Prostate gland (tissue), 2 donors: ENCODE measurements at regions not wholly inside any gene's neighbourhood (a gene's known extent, or its start where the extent isn't known, plus 50 kb on each side); places are given as distances from the start of the nearest gene placed in this dataset.

Source experiments
- DNase-seq: peaks from one replicate; pipeline ENCODE4 v3.0.0-alpha.2; 2019; ENCODE audit warnings: low spot score
- H3K27ac ChIP-seq, 2 donors: fragments of 200-600 bp; sonication (generic); 2 replicates each; pipeline ENCODE4 v1.5.1; 2017 to 2019
- H3K27me3 ChIP-seq: fragments of 200-600 bp; sonication (generic); replicated peaks from 2 replicates; pipeline ENCODE4 v1.5.1; 2019; ENCODE audit not compliant: insufficient read depth
- H3K36me3 ChIP-seq, 2 donors: fragments of 200-600 bp; sonication (generic); 1 replicate in 1 of 2; 2 replicates in 1 of 2; pipeline versions ENCODE4 v1.5.1 to v1.8.1; 2017 to 2019
- H3K4me1 ChIP-seq: fragments of 200-600 bp; sonication (generic); replicated peaks from 2 replicates; pipeline ENCODE4 v1.5.1; 2019
- H3K4me3 ChIP-seq, 2 donors: fragments of 200-600 bp; sonication (generic); 2 replicates each; pipeline ENCODE4 v1.5.1; 2017 to 2019
- H3K9me3 ChIP-seq: fragments of 200-600 bp; sonication (generic); 2 replicates; pipeline ENCODE4 v1.5.1; 2017
- POLR2A ChIP-seq: fragments of 450-650 bp; IDR thresholded peaks from one replicate; pipeline ENCODE4 v1.6.1; 2016; ENCODE audit warnings: antibody characterized with exemption, mild to moderate bottlenecking
- POLR2AphosphoS5 ChIP-seq: sonication (generic); formaldehyde crosslinking; IDR thresholded peaks from one replicate; pipeline ENCODE4 v1.6.1; 2017; ENCODE audit warnings: antibody characterized with exemption
- WGBS: methylation state at CpG from one replicate; pipeline ENCODE4 v1.1.5; 2018; 5-methylcytosine and 5-hydroxymethylcytosine counted together
- intact Hi-C: fragments of 100-400 bp; cut with DNase I; formaldehyde crosslinking; loops from one replicate; pipeline ENCODE4 v1.14.2; 2022
- TF ChIP-seq, protein P1 (sequence below), 4 experiments: fragments of 200-600 bp in 2 of 4; fragments of 450-650 bp in 2 of 4; sonication (generic) in 2 of 4; IDR thresholded peaks; 1 replicate in 3 of 4; 2 replicates in 1 of 4; pipeline ENCODE4 v1.5.1; 2016 to 2019; ENCODE audit warnings: antibody characterized with exemption in 4 of 4, mild to moderate bottlenecking in 2 of 4, moderate library complexity in 2 of 4

DNA sequence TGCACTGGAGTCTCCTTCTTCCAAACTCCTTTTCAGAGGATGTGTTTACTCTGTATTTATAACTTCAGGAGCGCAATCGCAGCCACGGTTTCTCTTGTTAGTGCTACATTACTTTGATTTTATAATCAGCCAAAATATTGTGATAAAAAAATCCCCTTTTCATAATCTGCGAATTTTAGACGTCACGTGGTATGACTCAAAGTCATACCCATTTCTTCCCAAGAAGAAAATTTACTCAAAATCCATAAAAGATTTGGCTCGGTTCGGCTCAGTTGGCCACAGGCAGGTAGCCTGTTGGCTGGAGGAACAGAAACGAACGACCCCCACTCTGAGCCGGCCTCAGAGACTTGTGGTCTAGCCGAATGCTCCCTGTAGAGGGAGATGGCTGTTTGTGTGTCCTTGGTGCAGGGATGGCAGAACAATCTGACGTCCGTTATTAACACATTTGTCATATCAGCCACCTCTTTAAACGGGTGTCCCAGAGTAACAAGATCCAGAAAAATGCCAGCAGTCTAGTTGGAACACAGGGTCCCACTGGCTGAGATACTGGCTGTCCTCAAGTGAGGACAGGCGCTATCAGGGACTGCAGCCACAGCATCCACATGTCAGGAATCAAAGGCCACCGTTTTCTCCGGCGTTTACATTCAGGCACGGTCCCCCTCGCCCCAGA is 247.6 kb downstream of the DLL1 start:
- H3K4me3 ChIP-seq, result no peak overlapping the region
- TF ChIP-seq POLR2AphosphoS5, result no peak
- no peak for TF ChIP-seq POLR2A
- TF ChIP-seq, protein P1, sequence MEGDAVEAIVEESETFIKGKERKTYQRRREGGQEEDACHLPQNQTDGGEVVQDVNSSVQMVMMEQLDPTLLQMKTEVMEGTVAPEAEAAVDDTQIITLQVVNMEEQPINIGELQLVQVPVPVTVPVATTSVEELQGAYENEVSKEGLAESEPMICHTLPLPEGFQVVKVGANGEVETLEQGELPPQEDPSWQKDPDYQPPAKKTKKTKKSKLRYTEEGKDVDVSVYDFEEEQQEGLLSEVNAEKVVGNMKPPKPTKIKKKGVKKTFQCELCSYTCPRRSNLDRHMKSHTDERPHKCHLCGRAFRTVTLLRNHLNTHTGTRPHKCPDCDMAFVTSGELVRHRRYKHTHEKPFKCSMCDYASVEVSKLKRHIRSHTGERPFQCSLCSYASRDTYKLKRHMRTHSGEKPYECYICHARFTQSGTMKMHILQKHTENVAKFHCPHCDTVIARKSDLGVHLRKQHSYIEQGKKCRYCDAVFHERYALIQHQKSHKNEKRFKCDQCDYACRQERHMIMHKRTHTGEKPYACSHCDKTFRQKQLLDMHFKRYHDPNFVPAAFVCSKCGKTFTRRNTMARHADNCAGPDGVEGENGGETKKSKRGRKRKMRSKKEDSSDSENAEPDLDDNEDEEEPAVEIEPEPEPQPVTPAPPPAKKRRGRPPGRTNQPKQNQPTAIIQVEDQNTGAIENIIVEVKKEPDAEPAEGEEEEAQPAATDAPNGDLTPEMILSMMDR (IDR thresholded peaks at IDR 0.05), result no peak
- 72% methylated on average over 21 of the region's 21 CpGs for WGBS
- no peak for DNase-seq
- no peaks in the 10 kb centered on the region for H3K9me3 ChIP-seq
- H3K27me3 ChIP-seq, result no peaks in the 10 kb centered on the region
- H3K27ac ChIP-seq, result no peak overlapping the region
- no peaks in the 10 kb centered on the region for H3K36me3 ChIP-seq
- H3K4me1 ChIP-seq, result no peaks in the 10 kb centered on the region
- intact Hi-C loops, result loop anchor here (10.0 kb wide), 1 partner anchor 252 kb away; the partner anchor contains the start of gene DLL1

GRCh38 chr6:170042596-170043118 is 248.2 kb downstream of the DLL1 start:
- no peak overlapping the region for H3K4me3 ChIP-seq
- no peaks in the 10 kb centered on the region for H3K36me3 ChIP-seq
- no peaks in the 10 kb centered on the region for H3K27me3 ChIP-seq
- H3K4me1 ChIP-seq, result no peaks in the 10 kb centered on the region
- H3K9me3 ChIP-seq, result no peaks in the 10 kb centered on the region
- WGBS, result 89% methylated on average over 13 of the region's 13 CpGs
- intact Hi-C loops, result loop anchor here (10.0 kb wide), 1 partner anchor 252 kb away; the partner anchor contains the start of gene DLL1
- TF ChIP-seq POLR2A, result no peak
- no peak for TF ChIP-seq POLR2AphosphoS5
- TF ChIP-seq, protein P1 (IDR thresholded peaks at IDR 0.05), result no peak
- H3K27ac ChIP-seq, result no peak overlapping the region
- DNase-seq, result no peak

DNA sequence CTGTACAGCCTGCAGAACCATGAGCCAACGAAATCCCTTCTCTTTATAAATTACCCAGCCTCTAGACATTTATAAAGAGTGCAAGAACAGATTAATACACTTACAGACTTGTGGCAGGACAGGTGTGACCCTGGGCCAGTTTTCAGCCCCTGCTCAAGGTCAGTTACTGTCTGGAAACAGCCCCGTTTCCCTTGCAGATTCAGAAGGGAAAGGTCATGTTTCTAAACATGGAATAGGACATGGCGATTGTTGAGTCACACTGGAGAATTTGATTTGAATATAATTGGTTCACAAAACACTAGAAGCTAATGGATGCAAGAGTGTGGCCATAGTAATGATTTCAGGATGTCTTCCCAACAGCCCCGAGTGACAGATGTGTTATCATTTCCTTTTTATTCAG is 248.8 kb downstream of the DLL1 start:
- H3K4me1 ChIP-seq, result no peaks in the 10 kb centered on the region
- H3K4me3 ChIP-seq, result no peak overlapping the region

DNA sequence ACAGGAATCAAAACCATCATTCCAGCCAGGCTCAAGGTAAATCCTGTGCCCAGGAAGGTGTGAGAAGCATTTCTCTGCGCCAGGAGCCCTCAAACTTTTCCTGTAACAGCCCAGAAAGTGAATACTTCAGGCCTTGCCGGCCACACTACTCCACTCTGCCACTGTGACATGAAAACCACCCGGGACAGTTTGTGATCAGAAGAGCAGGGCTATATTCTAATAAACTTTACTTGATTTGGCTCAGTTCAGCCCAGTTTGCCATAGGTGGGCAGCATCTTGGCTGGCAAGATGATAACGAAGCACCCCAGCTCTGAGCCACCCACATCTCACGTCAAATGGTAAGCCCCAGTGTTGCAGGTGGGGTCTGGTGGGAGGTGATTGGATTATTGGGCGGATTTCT is 249.4 kb downstream of the DLL1 start:
- intact Hi-C loops, result loop anchor here (10.0 kb wide), 1 partner anchor 253 kb away; the partner anchor contains the start of gene DLL1
- TF ChIP-seq, protein P1 (IDR thresholded peaks at IDR 0.05), result no peak
- TF ChIP-seq POLR2AphosphoS5, result no peak
- no peak for TF ChIP-seq POLR2A
- no peaks in the 10 kb centered on the region for H3K27me3 ChIP-seq
- WGBS, result 95% methylated on average over 6 of the region's 6 CpGs
- no peaks in the 10 kb centered on the region for H3K4me1 ChIP-seq
- no peak for DNase-seq
- H3K4me3 ChIP-seq, result no peak overlapping the region
- no peaks in the 10 kb centered on the region for H3K36me3 ChIP-seq
- no peak overlapping the region for H3K27ac ChIP-seq
- no peaks in the 10 kb centered on the region for H3K9me3 ChIP-seq

More for the DNA sequence above, 248.8 kb downstream of the DLL1 start:
- DNase-seq, result no peak
- TF ChIP-seq, protein P1 (IDR thresholded peaks at IDR 0.05), result no peak
- TF ChIP-seq POLR2A, result no peak
- no peak for TF ChIP-seq POLR2AphosphoS5
- intact Hi-C loops, result loop anchor here (10.0 kb wide), 1 partner anchor 253 kb away; the partner anchor contains the start of gene DLL1
- Histone ChIP-seq H3K36me3 (no peaks in the 10 kb centered on the region), H3K27me3 (no peaks in the 10 kb centered on the region), H3K27ac (no peak overlapping the region), H3K9me3 (no peaks in the 10 kb centered on the region)
- WGBS, result 88% methylated on average over 4 of the region's 4 CpGs

DNA sequence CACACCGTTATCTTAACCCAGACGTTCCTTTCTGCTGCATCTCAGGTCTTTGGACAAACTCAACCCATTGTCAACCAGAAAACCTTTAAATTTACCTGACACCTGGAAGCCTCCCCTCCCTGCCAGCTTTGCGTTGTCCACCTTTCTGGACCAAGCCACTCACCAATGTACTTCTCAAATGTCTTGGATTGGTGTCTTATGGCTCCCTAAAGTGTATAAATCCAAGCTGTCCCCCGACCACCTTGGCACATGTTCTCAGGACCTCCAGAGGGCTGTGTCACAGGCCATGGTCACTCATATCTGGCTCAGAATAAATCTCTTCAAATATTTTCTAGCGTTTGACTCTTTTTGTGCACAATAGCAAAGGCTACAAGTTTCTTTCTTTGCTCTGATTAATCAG is 250.0 kb downstream of the DLL1 start:
- H3K27me3 ChIP-seq, result no peaks in the 10 kb centered on the region
- no peaks in the 10 kb centered on the region for H3K4me1 ChIP-seq
- no peak overlapping the region for H3K27ac ChIP-seq
- no peak for DNase-seq
- intact Hi-C loops, result loop anchor here (10.0 kb wide), 1 partner anchor 254 kb away; the partner anchor contains the start of gene DLL1
- no peaks in the 10 kb centered on the region for H3K9me3 ChIP-seq
- no peaks in the 10 kb centered on the region for H3K36me3 ChIP-seq
- H3K4me3 ChIP-seq, result no peak overlapping the region
- TF ChIP-seq POLR2AphosphoS5 (no peak), POLR2A (no peak)
- TF ChIP-seq, protein P1 (IDR thresholded peaks at IDR 0.05), result no peak
- 87% methylated on average over 5 of the region's 5 CpGs for WGBS
